DOHH2 (cell line): ENCODE measurements at regions not wholly inside any gene's neighbourhood (a gene's known extent, or its start where the extent isn't known, plus 50 kb on each side); places are given as distances from the start of the nearest gene placed in this dataset.

ENCODE experiments used
- H3F3A ChIP-seq: fragments of 200-600 bp; sonication (generic), shearing (Covaris generic); 2 replicates; pipeline ENCODE4 v1.6.0; 2016; ENCODE audit warnings: antibody characterized with exemption, mild to moderate bottlenecking; ENCODE audit not compliant: control insufficient read depth, insufficient read depth
- H3K27ac ChIP-seq: fragments of 200-600 bp; sonication (generic); 2 replicates; pipeline ENCODE4 v1.5.1; 2014; ENCODE audit warnings: low read depth, mild to moderate bottlenecking, low read length, moderate library complexity
- H3K27me3 ChIP-seq: fragments of 200-600 bp; sonication (generic); 2 replicates; pipeline ENCODE4 v1.6.1; 2014; ENCODE audit warnings: mild to moderate bottlenecking, low read length, mixed read lengths; ENCODE audit not compliant: control insufficient read depth
- H3K36me3 ChIP-seq: fragments of 200-600 bp; sonication (generic); 2 replicates; pipeline ENCODE4 v1.6.1; 2014; ENCODE audit warnings: mild to moderate bottlenecking, low read length, moderate library complexity, mixed read lengths; ENCODE audit not compliant: control insufficient read depth
- H3K4me1 ChIP-seq: fragments of 200-600 bp; sonication (generic); 2 replicates; pipeline ENCODE4 v1.6.1; 2014; ENCODE audit warnings: mild to moderate bottlenecking, low read length, mixed read lengths; ENCODE audit not compliant: control insufficient read depth
- H3K4me2 ChIP-seq: fragments of 200-600 bp; sonication (generic); 2 replicates; pipeline ENCODE4 v1.6.0; 2014; ENCODE audit warnings: mild to moderate bottlenecking, low read length, moderate library complexity
- H3K4me3 ChIP-seq: fragments of 200-600 bp; sonication (generic); 2 replicates; pipeline ENCODE4 v1.5.1; 2014; ENCODE audit warnings: mild to moderate bottlenecking, low read length, mixed read lengths
- H3K79me2 ChIP-seq: fragments of 200-600 bp; sonication (generic); 2 replicates; pipeline ENCODE4 v1.6.1; 2014; ENCODE audit warnings: mild to moderate bottlenecking, low read length, mixed read lengths; ENCODE audit not compliant: control insufficient read depth
- H3K9me2 ChIP-seq: fragments of 200-600 bp; sonication (generic); replicated peaks from 2 replicates; pipeline ENCODE4 v1.6.1; 2014; ENCODE audit warnings: mild to moderate bottlenecking, low read length, mixed read lengths; ENCODE audit not compliant: control insufficient read depth
- H3K9me3 ChIP-seq: fragments of 200-600 bp; sonication (generic); 2 replicates; pipeline ENCODE4 v1.6.1; 2014; ENCODE audit warnings: antibody characterized with exemption, low read length, mixed read lengths; ENCODE audit not compliant: control insufficient read depth, insufficient read depth
- H4K20me1 ChIP-seq: fragments of 200-600 bp; sonication (generic); 2 replicates; pipeline ENCODE4 v1.6.0; 2014; ENCODE audit warnings: low read depth, mild to moderate bottlenecking, antibody characterized with exemption, low read length, moderate library complexity; ENCODE audit not compliant: control insufficient read depth, insufficient read depth
- CTCF ChIP-seq: fragments of 200-600 bp; sonication (generic); IDR thresholded peaks from one replicate; pipeline ENCODE4 v1.5.1; 2014; ENCODE audit warnings: antibody characterized with exemption, mild to moderate bottlenecking, low read depth, low read length; ENCODE audit not compliant: poor library complexity, severe bottlenecking
- EZH2phosphoT487 ChIP-seq: fragments of 200-600 bp; sonication (generic); IDR thresholded peaks from 2 replicates; pipeline ENCODE4 v1.6.1; 2017; ENCODE audit warnings: borderline replicate concordance, mild to moderate bottlenecking, antibody characterized with exemption, low read length, moderate library complexity, mixed read lengths

GRCh38 chr5:96067894-96068614 lies 106.4 kb upstream of the ELL2 start:
- Histone ChIP-seq H3K4me1 (no peaks in the 10 kb centered on the region), H4K20me1 (no peaks in the 10 kb centered on the region), H3K4me3 (no peak overlapping the region), H3K9me3 (no peaks in the 10 kb centered on the region), H3F3A (no peaks in the 10 kb centered on the region), H3K4me2 (no peak overlapping the region), H3K79me2 (no peaks in the 10 kb centered on the region), H3K36me3 (no peaks in the 10 kb centered on the region), H3K27ac (no peak overlapping the region), H3K27me3 (0 out of 2 replicates have a peak, but pooled peaks cover 3% of the 10 kb centered on the region), H3K9me2 (no peaks in the 10 kb centered on the region; the same call in 1 of the 2 replicates)
- no peak for TF ChIP-seq CTCF
- no peak for TF ChIP-seq EZH2phosphoT487

GRCh38 chr5:96067251-96067650 lies 105.6 kb upstream of the ELL2 start:
- Histone ChIP-seq H3K4me2 (no peak overlapping the region), H3K27ac (no peak overlapping the region), H3K27me3 (0 out of 2 replicates have a peak, but pooled peaks cover 3% of the 10 kb centered on the region)

GRCh38 chr5:96066386-96066719 lies 104.7 kb upstream of the ELL2 start:
- Histone ChIP-seq H3K4me2 (no peak overlapping the region), H3K79me2 (no peaks in the 10 kb centered on the region), H3F3A (no peaks in the 10 kb centered on the region), H3K9me3 (no peaks in the 10 kb centered on the region), H3K4me3 (no peak overlapping the region), H3K27ac (no peak overlapping the region), H3K4me1 (no peaks in the 10 kb centered on the region), H3K9me2 (no peaks in the 10 kb centered on the region; the same call in 1 of the 2 replicates), H3K36me3 (no peaks in the 10 kb centered on the region), H3K27me3 (0 out of 2 replicates have a peak, but pooled peaks cover 3% of the 10 kb centered on the region), H4K20me1 (no peaks in the 10 kb centered on the region)
- TF ChIP-seq CTCF, result no peak
- TF ChIP-seq EZH2phosphoT487, result no peak

More at GRCh38 chr5:96067251-96067650, 105.6 kb upstream of the ELL2 start:
- Histone ChIP-seq H3K4me1 (no peaks in the 10 kb centered on the region), H4K20me1 (no peaks in the 10 kb centered on the region), H3K36me3 (no peaks in the 10 kb centered on the region), H3K9me2 (no peaks in the 10 kb centered on the region; the same call in 1 of the 2 replicates), H3K9me3 (no peaks in the 10 kb centered on the region), H3K4me3 (no peak overlapping the region), H3F3A (no peaks in the 10 kb centered on the region), H3K79me2 (no peaks in the 10 kb centered on the region)
- TF ChIP-seq EZH2phosphoT487 (no peak), CTCF (no peak)
